Right lobe of liver (tissue), 6 donors: ENCODE measurements at regions not wholly inside any gene's neighbourhood (a gene's known extent, or its start where the extent isn't known, plus 50 kb on each side); places are given as distances from the start of the nearest gene placed in this dataset.

ENCODE experiments used
- ATAC-seq, 4 donors: fragments of 200-7000 bp; cut with Tn5 transposase; one replicate each; pipeline ENCODE4 v1.9.1; 2020; ENCODE audit warnings: mild to moderate bottlenecking in 4 of 4, moderate library complexity in 4 of 4
- DNase-seq, 3 donors: peaks; one replicate each; pipeline ENCODE4 v3.0.0-alpha.2; 2020
- H3K27ac ChIP-seq, 3 donors: fragments of 200-600 bp; one replicate each; pipeline ENCODE4 v1.8.0; 2022
- H3K27me3 ChIP-seq, 2 donors: fragments of 200-600 bp; one replicate each; pipeline ENCODE4 v1.8.0; 2022
- H3K36me3 ChIP-seq, 4 donors: fragments of 200-600 bp; sonication (generic) in 1 of 4; one replicate each; pipeline versions ENCODE4 v1.5.1 to v1.8.0; 2017 to 2022; ENCODE audit warnings: control low read depth in 1 of 4
- H3K4me1 ChIP-seq, 4 donors: fragments of 200-600 bp; sonication (generic) in 1 of 4; one replicate each; pipeline versions ENCODE4 v1.5.1 to v1.8.0; 2017 to 2022; ENCODE audit warnings: control low read depth in 1 of 4
- H3K4me3 ChIP-seq, 3 donors: fragments of 200-600 bp; one replicate each; pipeline ENCODE4 v1.8.0; 2022
- H3K9me3 ChIP-seq, 4 donors: fragments of 200-600 bp; sonication (generic) in 1 of 4; one replicate each; pipeline versions ENCODE4 v1.5.1 to v1.8.0; 2017 to 2022; ENCODE audit warnings: control low read depth in 1 of 4
- CTCF ChIP-seq, 4 donors: fragments of 200-600 bp in 3 of 4; fragments of 450-650 bp in 1 of 4; IDR thresholded peaks; one replicate each; pipeline versions ENCODE4 v1.5.1 to v1.8.0; 2016 to 2022; ENCODE audit warnings: antibody characterized with exemption in 4 of 4, mild to moderate bottlenecking in 2 of 4
- POLR2A ChIP-seq: fragments of 450-650 bp; IDR thresholded peaks from one replicate; pipeline ENCODE4 v1.6.1; 2017; ENCODE audit warnings: antibody characterized with exemption, mild to moderate bottlenecking
- whole genome bisulfite sequencing: methylation state at CpG from one replicate; pipeline ENCODE4 v1.1.6; 2018; ENCODE audit warnings: low coverage, low lambda C conversion rate; ENCODE audit not compliant: insufficient coverage; ENCODE audit errors: missing lambda C conversion rate; 5-methylcytosine and 5-hydroxymethylcytosine counted together
- intact Hi-C, 2 donors: fragments of 100-400 bp; cut with DNase I; formaldehyde crosslinking; loops; one replicate each; pipeline versions ENCODE4 v1.11.2 to v1.14.1; 2022
- donor health status: DM: no; HTN: yes; CAD: no.
- donor health status: DM: no; HTN: no; CAD: no.
- donor health status: DM: no; HTN: no; CAD: no.
- donor health status: DM: no; HTN: yes; CAD: no.
- donor health status: DM: no; HTN: yes; CAD: no.

- intact Hi-C loops: no loop called here
- 56% methylated on average over 4 of the region's 4 CpGs for WGBS
- H3K27ac ChIP-seq: no peak overlapping the region
- H3K27me3 ChIP-seq: no peaks in the 10 kb centered on the region
- ATAC-seq (no peak), DNase-seq (no peak)
- no peak overlapping the region for H3K4me3 ChIP-seq
- no peaks in the 10 kb centered on the region for H3K36me3 ChIP-seq
- H3K9me3 ChIP-seq: no peaks in the 10 kb centered on the region
- TF ChIP-seq CTCF (IDR thresholded peaks at IDR 0.05) (no peak), POLR2A (no peak)
- H3K4me1 ChIP-seq: no peaks in the 10 kb centered on the region
Observed at GRCh38 chr9:85344901-85345300, 396.9 kb downstream of the AGTPBP1 start.

DNA sequence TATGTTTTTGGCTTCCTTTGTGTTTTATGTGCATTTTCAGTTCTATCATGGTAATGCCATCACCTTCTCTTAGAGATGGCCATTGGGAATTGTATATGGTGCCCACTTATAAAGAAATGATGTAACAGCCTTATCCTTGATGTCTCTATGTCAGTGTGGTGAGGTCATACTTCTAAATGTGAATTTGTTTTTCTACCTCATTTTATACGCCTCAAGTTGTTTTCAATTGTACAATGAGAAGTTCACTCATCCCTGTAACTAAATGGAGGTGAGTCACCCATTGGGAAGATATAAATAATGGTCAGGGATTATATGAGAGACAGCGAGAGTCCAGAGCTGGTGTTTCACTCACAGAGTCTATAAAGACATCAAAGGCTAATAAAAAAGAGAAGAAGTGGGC lies 402.4 kb downstream of the AGTPBP1 start:
- no peak overlapping the region for H3K27ac ChIP-seq
- ATAC-seq (no peak), DNase-seq (no peak)
- no peaks in the 10 kb centered on the region for H3K27me3 ChIP-seq
- 25% methylated on average over 2 of the region's 2 CpGs for WGBS
- intact Hi-C loops: no loop called here
- no peak for TF ChIP-seq POLR2A
- no peak for TF ChIP-seq CTCF (IDR thresholded peaks at IDR 0.05)
- H3K4me3 ChIP-seq: no peak overlapping the region
- no peaks in the 10 kb centered on the region for H3K4me1 ChIP-seq
- H3K9me3 ChIP-seq: no peaks in the 10 kb centered on the region
- H3K36me3 ChIP-seq: no peaks in the 10 kb centered on the region

DNA sequence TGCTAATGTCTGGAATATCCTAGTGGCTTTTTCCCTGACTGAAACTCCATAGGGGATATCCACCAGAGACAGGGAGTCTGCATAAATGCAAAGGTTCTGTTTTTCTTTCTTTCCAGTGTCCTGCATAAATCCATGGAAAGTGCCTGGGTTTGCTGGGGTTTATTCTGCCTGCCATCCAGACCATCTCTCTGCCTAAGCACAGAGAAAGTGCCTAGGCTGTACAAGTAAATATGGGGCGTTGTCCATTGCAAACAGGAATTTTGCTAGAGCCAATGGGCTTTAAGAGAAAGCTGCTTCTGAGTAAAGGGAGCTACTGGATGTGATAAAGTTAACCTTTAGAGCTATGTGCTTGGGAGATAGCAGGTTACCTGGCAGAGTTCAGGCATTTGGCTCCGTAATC lies 407.5 kb downstream of the AGTPBP1 start:
- intact Hi-C loops: no loop called here
- H3K4me1 ChIP-seq: no peaks in the 10 kb centered on the region
- no peaks in the 10 kb centered on the region for H3K9me3 ChIP-seq
- TF ChIP-seq POLR2A (no peak), CTCF (IDR thresholded peaks at IDR 0.05) (no peak)
- no peak overlapping the region for H3K27ac ChIP-seq
- no peaks in the 10 kb centered on the region for H3K27me3 ChIP-seq
- WGBS: 20% methylated on average over 2 of the region's 2 CpGs
- H3K36me3 ChIP-seq: no peaks in the 10 kb centered on the region
- DNase-seq (no peak), ATAC-seq (no peak)
- no peak overlapping the region for H3K4me3 ChIP-seq

DNA sequence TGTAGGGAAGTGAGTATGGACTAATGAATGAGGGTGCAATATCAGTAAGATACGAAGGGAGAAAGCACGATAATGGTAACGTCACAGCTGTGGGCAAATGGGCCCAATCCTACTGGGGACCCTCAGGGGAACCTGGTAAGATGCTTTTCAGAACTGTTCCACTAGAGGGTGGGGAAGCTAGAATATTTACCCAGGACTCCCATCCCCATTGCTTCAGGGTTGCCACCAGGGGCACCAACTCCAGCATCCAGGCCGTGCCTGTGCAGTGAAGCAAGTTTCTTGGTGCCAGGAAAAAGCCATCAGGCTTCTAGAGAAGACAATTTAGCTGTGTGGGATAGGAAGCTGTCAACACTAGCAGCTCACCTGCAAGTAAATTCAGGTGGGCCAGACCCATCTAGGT lies 409.3 kb downstream of the AGTPBP1 start:
- no peak for ATAC-seq
- H3K4me1 ChIP-seq: no peaks in the 10 kb centered on the region
- H3K4me3 ChIP-seq: no peak overlapping the region
- 40% methylated on average over 1 of the region's 4 CpGs for WGBS
- H3K27me3 ChIP-seq: no peaks in the 10 kb centered on the region
- H3K36me3 ChIP-seq: no peaks in the 10 kb centered on the region
- intact Hi-C loops: no loop called here
- no peak for TF ChIP-seq POLR2A
- TF ChIP-seq CTCF (IDR thresholded peaks at IDR 0.05): no peak
- no peaks in the 10 kb centered on the region for H3K9me3 ChIP-seq
- H3K27ac ChIP-seq: no peak overlapping the region
- DNase-seq: no peak

- no peaks in the 10 kb centered on the region for H3K4me1 ChIP-seq
- intact Hi-C loops: no loop called here
- no peak overlapping the region for H3K4me3 ChIP-seq
- H3K27ac ChIP-seq: no peak overlapping the region
- no peaks in the 10 kb centered on the region for H3K27me3 ChIP-seq
- no peaks in the 10 kb centered on the region for H3K9me3 ChIP-seq
- no peaks in the 10 kb centered on the region for H3K36me3 ChIP-seq
- no peak for DNase-seq
- no peak for ATAC-seq
- TF ChIP-seq POLR2A (no peak), CTCF (IDR thresholded peaks at IDR 0.05) (no peak)
- WGBS: 0% methylated on average over 1 of the region's 1 CpG
Observed at GRCh38 chr9:85331626-85332025, 410.1 kb downstream of the AGTPBP1 start.
